CD4-positive, alpha-beta T cell (primary cell): ENCODE measurements at regions not wholly inside any gene's neighbourhood (a gene's known extent, or its start where the extent isn't known, plus 50 kb on each side); places are given as distances from the start of the nearest gene placed in this dataset.

ENCODE experiments used
- ATAC-seq: fragments of 200-7000 bp; cut with Tn5 transposase; one replicate; pipeline ENCODE4 v1.10.0; 2022; ENCODE audit warnings: mild to moderate bottlenecking; ENCODE audit not compliant: poor library complexity
- CTCF ChIA-PET: fragments of 350-600 bp; sonication (Branson Sonifier 250); formaldehyde crosslinking; loops from one replicate; lab custom pipeline; 2021; ENCODE audit warnings: antibody characterized with exemption, inconsistent platforms; lab: Charles Lee
- POLR2A ChIA-PET: fragments of 350-600 bp; sonication (Branson Sonifier 250); formaldehyde crosslinking; loops from one replicate; lab custom pipeline; 2021; ENCODE audit warnings: antibody characterized with exemption, inconsistent platforms; lab: Charles Lee
- DNase-seq, 14 experiments: peaks; one replicate each; pipeline ENCODE4 v3.0.0-alpha.2; 2013 to 2020; ENCODE audit warnings: mixed read lengths in 2 of 14
- H3K27ac ChIP-seq, 2 donors: one replicate each; pipeline versions ENCODE4 v1.5.1 to v1.7.0; 2013; ENCODE audit warnings: low read length in 2 of 2, low read depth in 1 of 2, mild to moderate bottlenecking in 1 of 2
- H3K27me3 ChIP-seq, 2 experiments: 1 replicate in 1 of 2; 2 replicates in 1 of 2; pipeline versions ENCODE4 v1.6.1 to v1.7.0; 2013; ENCODE audit warnings: low read length in 2 of 2, control low read depth in 1 of 2, mild to moderate bottlenecking in 1 of 2, moderate library complexity in 1 of 2; ENCODE audit not compliant: insufficient read depth in 2 of 2, control insufficient read depth in 1 of 2
- H3K36me3 ChIP-seq: one replicate; pipeline ENCODE4 v1.6.1; 2013; ENCODE audit warnings: low read length, control low read depth; ENCODE audit not compliant: insufficient read depth
- H3K4me1 ChIP-seq: one replicate; pipeline ENCODE4 v1.6.1; 2013; ENCODE audit warnings: low read length, control low read depth; ENCODE audit not compliant: insufficient read depth
- H3K4me3 ChIP-seq: one replicate; pipeline ENCODE4 v1.5.1; 2013; ENCODE audit warnings: mild to moderate bottlenecking, low read length, moderate library complexity
- H3K9me3 ChIP-seq, 2 experiments: 1 replicate in 1 of 2; 2 replicates in 1 of 2; pipeline versions ENCODE4 v1.6.1 to v1.7.0; 2013; ENCODE audit warnings: low read length in 2 of 2, mild to moderate bottlenecking in 2 of 2, control low read depth in 1 of 2, moderate library complexity in 1 of 2; ENCODE audit not compliant: control insufficient read depth in 1 of 2, insufficient read depth in 1 of 2
- H3K27ac Mint-ChIP-seq: one replicate; pipeline ENCODE4 v1.8.0; 2020; ENCODE audit warnings: mixed read lengths
- H3K27me3 Mint-ChIP-seq: one replicate; pipeline ENCODE4 v1.8.0; 2021; ENCODE audit warnings: mixed read lengths
- H3K36me3 Mint-ChIP-seq: one replicate; pipeline ENCODE4 v1.8.0; 2021; ENCODE audit warnings: low read depth, mixed read lengths
- H3K4me1 Mint-ChIP-seq: one replicate; pipeline ENCODE4 v1.8.0; 2021; ENCODE audit warnings: low read depth, mixed read lengths
- H3K4me3 Mint-ChIP-seq: one replicate; pipeline ENCODE4 v1.8.0; 2020; ENCODE audit warnings: mild to moderate bottlenecking, mixed read lengths
- H3K9me3 Mint-ChIP-seq: one replicate; pipeline ENCODE4 v1.8.0; 2020; ENCODE audit warnings: mixed read lengths
- CTCF ChIP-seq: fragments of 200-600 bp; IDR thresholded peaks from one replicate; pipeline ENCODE4 v1.8.0; 2022; ENCODE audit warnings: antibody characterized with exemption, mild to moderate bottlenecking
- intact Hi-C, 2 experiments: fragments of 100-400 bp; cut with DNase I in 1 of 2; cut with micrococcal nuclease in 1 of 2; formaldehyde crosslinking; loops; one replicate each; pipeline versions ENCODE4 v1.15.1 to v1.9.0; 2023 to 2025; cut with DNase I, micrococcal nuclease

- Histone ChIP-seq H3K9me3 (no peaks in the 10 kb centered on the region), H3K27ac (no peak overlapping the region), H3K27me3 (no peaks in the 10 kb centered on the region), H3K36me3 (no peaks in the 10 kb centered on the region), H3K4me3 (no peak overlapping the region), H3K4me1 (no peaks in the 10 kb centered on the region)
- no peak for DNase-seq
- Mint-ChIP-seq H3K9me3 (no peaks in the 10 kb centered on the region), H3K27ac (no peak overlapping the region), H3K27me3 (peaks cover 26% of the 10 kb centered on the region), H3K4me1 (no peaks in the 10 kb centered on the region), H3K4me3 (no peak overlapping the region), H3K36me3 (no peaks in the 10 kb centered on the region)
- no peak for ATAC-seq
- intact Hi-C loops, result no loop called here
- CTCF ChIA-PET, result no interaction called here
- POLR2A ChIA-PET, result no interaction called here
- TF ChIP-seq CTCF, result no peak
Measured at GRCh38 chr6:71404967-71405278, 116.3 kb downstream of the OGFRL1 start.

GRCh38 chr6:71405416-71405815, 116.8 kb downstream of the OGFRL1 start:
- TF ChIP-seq CTCF, result no peak
- Histone ChIP-seq H3K4me1 (no peaks in the 10 kb centered on the region), H3K4me3 (no peak overlapping the region), H3K27ac (no peak overlapping the region), H3K36me3 (no peaks in the 10 kb centered on the region), H3K27me3 (no peaks in the 10 kb centered on the region), H3K9me3 (no peaks in the 10 kb centered on the region)
- H3K36me3 Mint-ChIP-seq, result no peaks in the 10 kb centered on the region
- CTCF ChIA-PET, result no interaction called here
- H3K9me3 Mint-ChIP-seq, result no peaks in the 10 kb centered on the region
- no peak overlapping the region for H3K4me3 Mint-ChIP-seq
- H3K27ac Mint-ChIP-seq, result no peak overlapping the region
- POLR2A ChIA-PET, result no interaction called here
- DNase-seq (no peak), ATAC-seq (no peak)
- H3K27me3 Mint-ChIP-seq, result peaks cover 26% of the 10 kb centered on the region
- H3K4me1 Mint-ChIP-seq, result no peaks in the 10 kb centered on the region
- intact Hi-C loops, result no loop called here

- Mint-ChIP-seq H3K4me3 (no peak overlapping the region), H3K27ac (no peak overlapping the region), H3K36me3 (no peaks in the 10 kb centered on the region), H3K9me3 (no peaks in the 10 kb centered on the region), H3K27me3 (peaks cover 28% of the 10 kb centered on the region), H3K4me1 (no peaks in the 10 kb centered on the region)
- ATAC-seq, result no peak
- no peak for TF ChIP-seq CTCF
- H3K36me3 ChIP-seq, result no peaks in the 10 kb centered on the region
- no peak overlapping the region for H3K27ac ChIP-seq
- ChIA-PET POLR2A (no interaction called here), CTCF (no interaction called here)
- no peaks in the 10 kb centered on the region for H3K27me3 ChIP-seq
- H3K4me3 ChIP-seq, result no peak overlapping the region
- DNase-seq, result no peak
- intact Hi-C loops, result no loop called here
- no peaks in the 10 kb centered on the region for H3K9me3 ChIP-seq
- no peaks in the 10 kb centered on the region for H3K4me1 ChIP-seq
Measured at GRCh38 chr6:71406865-71407860, 118.6 kb downstream of the OGFRL1 start.
